Epidermal melanocyte (primary cell): ENCODE measurements at regions not wholly inside any gene's neighbourhood (a gene's known extent, or its start where the extent isn't known, plus 50 kb on each side); places are given as distances from the start of the nearest gene placed in this dataset.

ENCODE experiments used
- DNase-seq: peaks from one replicate; pipeline ENCODE4 v3.0.0; 2011; ENCODE audit warnings: low spot score; ENCODE audit not compliant: insufficient read length

DNA sequence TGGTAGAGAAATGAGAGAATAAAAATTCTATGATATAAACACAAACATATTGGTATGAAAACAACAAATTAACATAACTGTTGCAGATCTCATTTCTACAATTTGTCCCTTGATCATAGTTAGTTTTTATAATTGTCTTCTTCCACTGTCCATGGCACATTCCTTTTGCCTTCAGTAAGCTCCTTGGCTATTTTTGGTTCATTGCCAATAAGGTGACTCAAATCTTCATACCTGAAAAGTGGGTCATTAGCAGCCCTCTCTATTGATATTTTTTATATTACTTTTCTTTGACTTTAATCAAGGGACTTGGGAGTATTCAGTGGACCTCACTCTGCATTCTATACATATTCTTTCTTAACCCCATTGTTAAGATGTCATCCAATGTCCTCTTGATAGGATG, 552.9 kb downstream of the TDRD15 start:
- DNase-seq: no peak

DNA sequence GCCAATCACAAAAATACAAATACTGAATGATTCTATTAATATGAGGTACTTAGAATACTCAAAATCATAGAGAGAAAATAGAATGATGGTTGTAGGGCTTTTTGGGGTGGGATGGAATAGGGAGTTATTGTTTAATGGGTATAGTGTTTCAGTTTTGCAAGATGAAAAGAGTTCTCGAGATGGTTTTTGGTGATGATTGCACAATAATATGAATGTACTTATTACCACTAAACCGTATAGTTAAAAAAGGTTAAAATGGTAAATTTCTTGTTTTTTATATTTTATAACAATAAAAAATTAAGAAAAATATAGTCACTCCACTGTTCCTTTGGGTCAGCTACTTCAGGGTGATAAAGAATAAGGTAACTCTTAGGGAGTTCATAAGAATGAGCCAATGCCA, 560.1 kb downstream of the TDRD15 start:
- no peak for DNase-seq

DNA sequence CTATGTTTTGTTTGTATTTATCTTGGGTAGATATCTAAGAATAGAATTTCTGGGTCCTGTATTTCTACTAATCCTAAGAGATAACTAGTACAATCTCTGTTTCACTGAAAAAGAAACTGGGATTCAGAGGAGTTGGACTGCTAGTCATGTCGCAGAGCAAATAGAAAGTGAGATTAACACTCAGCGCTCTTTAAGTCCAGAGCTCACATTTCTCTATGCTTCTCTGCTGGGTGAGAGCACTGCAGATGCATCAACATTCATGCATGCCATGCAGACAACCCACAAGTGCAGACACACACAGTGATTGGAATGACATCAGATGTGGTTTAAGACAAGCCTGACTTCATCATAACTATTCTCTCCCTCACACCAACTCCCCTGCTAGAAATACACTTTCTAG, 563.8 kb downstream of the TDRD15 start:
- DNase-seq: no peak

DNA sequence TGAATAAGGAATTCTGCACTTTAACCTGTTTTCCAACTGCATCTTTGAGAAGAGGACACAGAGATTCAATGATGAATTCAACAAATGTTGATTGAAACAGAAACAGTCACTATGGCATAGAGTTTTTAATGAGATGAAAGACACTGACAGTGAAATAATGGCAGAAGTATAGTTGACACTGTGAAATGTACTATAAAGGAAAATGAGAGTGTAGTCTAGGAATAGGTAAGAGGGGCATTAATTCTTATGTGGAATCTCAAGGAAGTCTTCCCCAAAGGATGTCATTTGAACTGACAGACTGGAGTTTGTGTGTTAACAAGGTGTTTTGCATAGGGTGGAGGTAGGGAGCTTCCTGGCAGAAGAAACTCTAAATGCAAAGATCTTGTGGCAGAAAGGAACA, 566.2 kb downstream of the TDRD15 start:
- no peak for DNase-seq

DNA sequence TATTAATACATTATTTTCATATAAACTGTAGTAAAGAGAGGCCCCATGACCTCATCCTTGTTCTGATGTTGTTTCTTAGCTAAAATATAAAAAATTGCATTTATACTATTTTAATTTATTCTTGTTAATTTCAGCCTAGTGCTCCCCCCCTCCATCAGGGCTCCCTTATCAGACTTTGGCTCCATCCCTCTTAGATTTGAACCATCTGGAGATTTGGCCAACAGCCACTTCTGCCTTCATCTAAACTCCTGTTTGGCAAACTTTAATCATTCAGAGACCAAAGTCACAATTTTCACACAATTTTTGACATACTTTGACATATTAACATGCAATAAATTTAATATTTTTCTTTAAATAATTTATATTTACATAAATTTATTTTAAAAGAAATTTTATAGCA, 569.3 kb downstream of the TDRD15 start:
- DNase-seq: no peak

DNA sequence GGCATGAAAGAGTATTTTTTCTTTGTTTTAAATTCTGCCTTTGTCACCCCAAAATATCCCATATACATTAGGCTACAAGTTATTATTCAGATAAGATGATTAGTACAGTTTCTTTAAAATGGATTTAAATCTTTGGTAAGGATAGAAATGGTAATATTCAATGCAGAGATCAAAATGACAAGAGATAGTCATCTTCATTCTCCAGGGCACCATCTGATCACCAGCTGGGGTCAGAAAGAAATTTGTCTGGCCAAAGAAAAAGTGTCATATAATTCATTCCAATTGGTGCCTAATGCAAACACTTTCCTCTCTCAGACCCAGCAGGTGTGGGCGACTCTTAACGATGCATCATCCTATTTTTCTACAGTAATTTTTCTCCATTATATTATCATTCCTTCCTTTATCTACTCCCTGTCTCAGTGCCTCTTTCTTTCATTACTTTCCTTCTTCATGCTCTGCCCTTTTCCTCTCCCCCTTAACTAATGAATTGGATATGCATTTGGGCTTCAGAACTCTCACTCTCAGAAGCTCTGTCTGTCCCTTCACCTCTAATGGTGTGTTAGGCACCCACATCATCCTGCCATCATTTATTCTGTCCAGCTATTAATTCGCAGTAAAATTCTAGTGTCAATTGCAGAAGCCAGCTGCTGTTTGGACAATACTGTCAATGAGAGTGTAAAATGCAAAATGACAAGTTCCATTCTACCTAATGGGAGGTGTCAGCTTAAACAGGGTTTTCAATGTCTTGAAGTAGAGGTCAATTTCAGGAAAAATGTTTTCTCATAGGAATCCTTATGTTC, 570.5 kb downstream of the TDRD15 start:
- DNase-seq: no peak

DNA sequence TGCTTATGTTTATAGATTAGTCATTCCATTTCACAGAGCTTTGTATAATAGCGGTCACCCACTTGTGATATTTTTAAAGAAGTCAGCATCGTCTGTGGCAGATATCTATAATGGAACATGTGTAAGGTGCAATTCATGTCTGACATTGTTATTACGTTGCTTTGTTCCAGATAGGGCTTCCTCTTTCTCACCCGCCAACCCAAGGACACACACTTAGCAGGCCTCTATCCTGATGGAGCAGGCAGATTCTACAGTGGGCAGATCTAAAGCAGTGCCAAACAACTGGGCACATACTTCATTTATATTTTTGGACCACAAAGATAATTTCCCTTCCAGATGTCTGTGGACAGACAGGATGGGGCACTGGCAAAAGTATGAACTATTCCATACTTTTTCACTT, 573.1 kb downstream of the TDRD15 start:
- DNase-seq: no peak

DNA sequence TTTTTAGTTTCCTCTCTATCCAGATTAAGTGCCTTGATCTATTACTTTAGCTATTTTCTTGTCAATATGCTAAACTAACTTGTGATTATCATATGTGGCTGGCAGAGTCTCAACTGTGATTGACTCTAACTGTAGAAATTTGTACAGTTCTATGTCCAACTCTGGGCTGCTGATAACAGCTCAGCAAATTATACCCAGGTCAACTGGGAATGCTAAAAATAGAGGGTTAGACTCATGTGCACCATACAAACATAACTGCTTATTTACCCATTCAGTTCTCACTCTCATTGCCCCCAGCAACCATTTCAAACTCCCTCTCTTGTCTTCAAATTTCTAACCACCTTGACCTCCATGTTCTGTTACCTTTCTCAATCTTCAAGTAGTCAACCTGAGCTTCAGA, 576.9 kb downstream of the TDRD15 start:
- no peak for DNase-seq

DNA sequence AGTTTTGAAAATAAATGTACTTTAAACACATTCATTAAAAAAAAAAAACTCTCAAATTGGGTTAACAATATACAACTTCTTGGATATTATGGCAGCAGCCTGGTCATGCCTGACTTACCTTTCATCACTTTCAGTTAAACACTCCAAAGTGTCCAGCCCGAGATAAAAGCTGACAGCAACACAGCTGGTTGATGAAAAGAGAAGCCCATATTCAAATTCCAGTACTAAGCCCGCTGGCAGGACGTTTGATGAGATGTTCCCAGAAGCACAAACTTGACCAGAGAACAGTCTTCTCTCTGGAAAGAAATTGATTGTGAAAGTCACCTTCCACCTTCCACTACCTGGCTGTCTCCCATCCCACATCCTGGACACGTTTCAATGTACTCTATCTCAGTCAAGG, 586.3 kb downstream of the TDRD15 start:
- no peak for DNase-seq

DNA sequence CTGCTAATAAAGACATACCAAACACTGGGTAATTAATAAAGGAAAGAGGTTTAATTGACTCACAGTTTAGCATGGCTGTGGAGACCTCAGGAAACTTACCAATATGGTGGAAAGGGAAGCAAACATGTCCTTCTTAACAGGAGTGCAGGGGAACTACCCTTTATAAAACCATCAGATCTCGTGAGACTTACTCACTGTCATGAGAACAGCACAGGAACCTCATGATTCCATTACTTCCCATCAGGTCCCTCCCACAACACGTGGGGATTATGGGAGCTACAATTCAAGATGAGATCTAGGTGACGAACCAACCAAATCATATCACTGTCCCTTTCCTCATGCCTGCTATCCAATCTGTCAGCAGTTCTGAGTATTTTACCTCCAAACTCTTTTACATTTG, 586.7 kb downstream of the TDRD15 start:
- no peak for DNase-seq

DNA sequence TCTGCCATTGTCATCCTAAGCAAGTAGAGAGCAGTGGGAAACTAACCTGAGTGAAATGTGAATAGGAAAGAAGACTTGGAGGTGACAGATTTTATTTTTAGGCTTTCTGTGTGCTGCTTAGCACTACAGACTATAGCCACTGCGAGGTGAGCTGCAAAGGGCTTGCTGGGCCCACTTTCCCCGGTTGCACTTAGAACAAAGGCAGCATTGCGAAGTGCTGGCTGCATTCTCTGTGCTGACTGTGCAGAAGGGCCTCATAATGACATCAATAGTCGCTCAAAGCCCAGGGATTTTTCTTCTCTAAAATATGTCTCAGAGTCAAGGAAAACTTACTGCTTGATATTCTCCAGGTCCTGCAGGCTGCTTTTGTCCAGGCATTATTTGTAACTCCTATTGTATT, 592.1 kb downstream of the TDRD15 start:
- DNase-seq: no peak

DNA sequence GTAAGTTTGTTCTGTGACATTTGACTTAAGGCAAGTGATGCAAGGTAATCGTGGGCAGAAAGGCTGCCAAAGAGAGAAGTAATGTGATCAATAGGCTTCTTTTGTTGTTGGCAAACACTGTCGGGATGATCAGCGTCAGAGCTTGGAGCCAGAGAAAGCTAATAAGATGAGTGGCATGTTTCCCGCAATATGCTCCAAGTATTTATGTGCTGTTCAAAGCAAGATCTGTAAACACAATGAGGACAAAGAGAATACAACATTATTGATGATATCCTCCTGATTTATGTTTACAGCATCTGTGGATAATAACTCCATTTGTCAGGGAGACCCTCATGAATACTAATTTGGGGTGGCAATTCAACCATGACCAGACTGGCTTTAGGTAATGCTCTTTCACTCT, 603.3 kb downstream of the TDRD15 start:
- no peak for DNase-seq

DNA sequence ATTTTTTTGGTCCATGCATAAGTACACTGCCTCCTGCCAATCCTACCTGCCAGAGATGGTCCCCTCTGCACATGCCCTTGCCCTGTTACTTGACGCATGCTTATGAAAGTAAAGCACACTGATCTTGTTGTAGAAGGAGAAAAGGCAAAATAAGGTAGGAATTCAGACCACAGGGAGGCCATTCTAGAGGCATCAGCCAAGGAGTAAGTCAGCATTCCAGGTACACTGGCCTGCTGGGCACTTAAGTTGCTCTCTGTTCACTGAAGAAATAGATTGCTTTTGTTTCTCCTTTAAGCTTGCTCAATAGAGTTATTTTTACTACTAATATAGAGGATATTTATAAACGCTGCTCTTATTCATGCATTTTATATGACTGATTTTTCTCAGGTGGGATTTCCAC, 604.4 kb downstream of the TDRD15 start:
- no peak for DNase-seq

DNA sequence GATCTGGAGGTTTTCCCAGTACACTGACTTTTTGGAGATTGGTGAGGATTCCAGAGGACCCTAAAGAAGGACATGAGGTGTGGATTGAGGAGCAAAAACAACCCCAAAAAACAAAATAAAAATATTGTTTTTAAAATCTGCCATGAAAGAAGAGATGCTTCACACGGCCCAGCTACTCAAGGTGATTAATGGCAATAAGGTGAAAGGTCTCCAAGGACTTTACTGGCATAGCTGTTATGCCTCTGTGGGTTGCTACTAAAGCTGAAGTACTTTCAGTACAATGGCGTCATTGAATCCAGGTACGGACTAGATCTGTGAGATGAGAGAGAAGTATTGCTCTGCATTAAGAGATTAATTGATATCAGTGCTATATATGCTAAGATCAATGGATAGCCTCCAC, 606.4 kb downstream of the TDRD15 start:
- no peak for DNase-seq

DNA sequence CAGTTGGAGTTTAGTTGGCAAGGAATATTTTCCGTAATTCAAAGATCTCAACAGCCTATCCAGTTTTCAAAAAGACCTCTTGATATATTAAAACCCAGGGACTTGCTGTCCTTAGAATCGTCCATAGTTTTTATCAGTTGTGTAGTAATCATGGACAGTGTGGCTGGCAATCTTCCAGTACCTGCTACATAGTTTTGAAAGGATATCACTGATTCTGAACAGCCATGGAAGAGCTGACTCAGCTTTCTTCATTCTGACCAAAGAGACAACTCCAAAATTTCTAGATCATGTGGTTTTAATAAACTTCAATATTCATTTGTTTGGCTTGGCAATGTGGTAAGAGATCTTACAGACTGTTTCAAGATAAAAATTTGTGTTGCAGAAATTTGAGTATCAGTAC, 616.7 kb downstream of the TDRD15 start:
- DNase-seq: no peak

DNA sequence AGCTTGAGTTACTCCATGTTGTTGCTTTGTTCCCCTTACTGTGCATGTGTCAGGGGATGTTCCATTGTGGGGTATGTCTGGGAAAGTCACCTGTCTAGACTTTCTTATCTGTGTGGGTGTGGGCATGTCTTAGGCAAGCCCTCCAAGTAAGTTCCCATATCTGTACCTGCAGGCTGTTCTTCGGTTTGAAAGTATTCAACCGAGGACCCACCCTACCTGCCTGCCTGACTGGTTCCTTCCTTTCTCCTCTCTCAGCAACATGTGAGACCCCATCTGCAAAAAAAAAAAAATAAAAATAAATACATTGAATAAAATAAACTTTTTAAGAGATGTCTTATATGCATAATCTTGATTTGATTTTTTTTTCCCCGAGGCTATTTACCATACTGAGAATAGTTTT, 622.7 kb downstream of the TDRD15 start:
- no peak for DNase-seq

DNA sequence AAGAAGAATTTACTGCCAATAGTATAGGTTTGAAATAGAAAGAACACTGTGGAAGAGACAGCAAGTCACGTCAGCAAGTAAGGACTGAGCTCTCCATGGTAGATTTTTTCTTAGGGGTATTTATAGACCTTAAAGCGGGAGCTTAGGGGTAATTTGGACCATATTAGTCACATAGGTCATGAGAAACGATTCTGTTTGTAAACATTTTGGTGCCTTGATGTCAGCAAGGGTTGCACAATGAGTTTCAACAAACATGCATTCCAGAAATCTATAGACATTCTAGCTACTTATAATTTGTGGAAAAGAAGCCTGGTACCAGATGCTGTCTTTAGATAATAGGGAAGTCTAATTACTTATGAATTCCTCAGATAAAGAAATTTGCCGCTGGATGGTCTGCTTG, 624.7 kb downstream of the TDRD15 start:
- no peak for DNase-seq

DNA sequence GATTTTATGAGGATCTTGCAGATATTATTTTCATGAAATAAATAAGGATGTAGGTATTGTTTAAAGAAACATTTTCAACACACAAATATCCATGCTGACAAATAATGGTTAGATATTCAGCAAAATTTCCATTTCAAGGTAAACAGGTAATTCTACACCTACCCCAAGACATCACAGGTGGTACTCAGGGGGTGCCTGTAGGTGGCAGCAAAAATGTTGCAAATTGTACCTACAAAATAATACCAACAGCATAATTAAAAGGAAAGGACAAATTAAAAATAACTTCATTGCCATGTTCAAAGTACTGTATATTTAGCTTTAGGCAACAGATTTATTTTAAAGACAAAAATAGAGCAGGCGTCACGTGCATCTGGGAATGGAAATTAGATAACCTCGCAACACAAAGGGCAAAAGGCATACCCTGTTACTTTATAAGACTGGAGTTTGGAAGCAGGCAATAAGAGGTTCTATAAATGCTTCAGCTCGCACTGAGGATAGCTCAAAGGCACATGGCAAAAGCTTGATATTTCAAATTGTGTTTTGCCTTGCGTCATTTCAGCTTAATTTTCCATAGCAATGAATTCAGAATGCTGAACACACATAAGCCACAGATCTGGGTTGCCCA, 630.5 kb downstream of the TDRD15 start:
- no peak for DNase-seq

DNA sequence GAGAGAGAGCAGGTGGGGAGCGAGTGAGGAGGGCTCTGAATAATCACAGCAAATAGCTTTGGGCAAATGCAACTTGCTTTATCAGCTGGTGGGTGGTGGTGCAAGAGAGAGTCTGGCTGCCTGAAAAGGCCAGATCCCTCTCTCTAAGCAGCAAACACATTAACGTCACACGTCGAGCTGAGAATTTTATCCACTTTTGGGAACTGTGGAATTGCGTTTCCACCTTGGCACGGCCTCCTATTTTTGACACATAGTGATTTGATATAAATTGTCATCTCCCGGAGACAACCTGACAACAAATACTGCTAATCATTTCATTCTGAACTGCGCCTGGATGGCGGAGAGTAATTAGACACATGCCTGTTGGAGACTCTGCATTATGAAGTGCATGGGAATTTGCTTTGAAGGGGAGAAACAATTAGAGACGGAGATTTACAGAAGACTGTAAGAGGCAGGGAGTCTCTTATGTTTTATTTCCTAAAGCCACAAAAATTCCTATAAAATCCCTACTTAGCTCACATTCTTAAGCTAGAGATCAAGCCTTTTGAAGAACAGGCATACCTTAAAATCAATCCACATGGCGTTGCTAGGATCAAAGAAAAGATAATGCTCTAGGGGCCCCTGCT, 634.1 kb downstream of the TDRD15 start:
- no peak for DNase-seq

DNA sequence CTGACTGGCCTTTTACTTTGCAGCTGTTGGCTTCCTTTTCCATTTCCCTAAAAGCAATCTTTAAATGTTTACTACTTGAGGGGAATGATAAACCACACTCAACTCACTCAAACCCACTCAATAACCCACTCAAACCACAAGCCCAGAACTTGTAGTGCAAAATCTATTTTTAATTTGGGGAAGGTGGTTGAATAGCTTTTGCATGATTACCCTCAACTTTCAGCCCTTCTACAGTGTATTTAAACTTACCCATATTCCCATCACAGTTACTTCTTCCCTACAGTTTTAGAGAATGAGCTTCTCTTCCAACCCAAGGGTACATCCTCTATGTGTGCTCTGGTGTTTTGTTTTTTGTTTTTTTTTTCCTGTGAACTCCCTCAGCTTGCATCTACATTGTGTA, 636.1 kb downstream of the TDRD15 start:
- no peak for DNase-seq

DNA sequence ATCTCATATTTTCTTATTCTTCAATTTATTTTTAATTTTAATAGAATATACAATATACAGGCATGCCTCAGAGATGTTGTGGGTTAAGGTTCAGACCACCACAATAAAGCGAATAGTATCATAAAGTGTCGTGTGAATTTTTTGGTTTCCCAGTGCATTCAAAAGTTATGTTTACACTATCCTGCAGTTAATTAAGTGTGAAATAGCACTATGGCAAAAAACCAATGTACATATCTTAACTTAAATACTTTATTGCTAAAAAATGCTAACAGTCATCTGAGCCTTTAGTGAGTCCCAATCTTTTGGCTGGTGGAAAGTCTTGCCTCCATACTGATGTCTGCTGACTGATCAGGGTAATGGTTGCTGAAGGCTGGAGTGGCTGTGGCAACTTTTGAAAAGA, 637.6 kb downstream of the TDRD15 start:
- no peak for DNase-seq

DNA sequence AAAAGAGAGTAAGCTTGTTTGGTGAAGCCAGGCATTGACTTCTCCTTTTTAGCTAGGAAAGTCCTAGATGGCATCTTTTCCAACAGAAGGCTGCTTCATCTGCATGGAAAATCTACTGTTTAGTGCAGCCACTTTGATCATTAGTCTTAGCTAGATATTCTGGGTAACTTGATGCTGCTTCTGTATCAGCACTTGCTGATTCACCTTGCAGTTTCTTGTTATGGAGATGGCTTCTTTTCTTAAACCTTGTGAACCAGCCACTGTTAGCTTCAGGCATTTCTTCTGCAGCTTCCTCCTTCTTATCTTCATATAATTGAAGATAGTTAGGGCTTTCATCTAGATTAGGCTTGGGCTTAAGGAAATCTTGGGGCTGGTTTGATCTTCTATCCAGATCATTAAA, 639.7 kb downstream of the TDRD15 start:
- no peak for DNase-seq

DNA sequence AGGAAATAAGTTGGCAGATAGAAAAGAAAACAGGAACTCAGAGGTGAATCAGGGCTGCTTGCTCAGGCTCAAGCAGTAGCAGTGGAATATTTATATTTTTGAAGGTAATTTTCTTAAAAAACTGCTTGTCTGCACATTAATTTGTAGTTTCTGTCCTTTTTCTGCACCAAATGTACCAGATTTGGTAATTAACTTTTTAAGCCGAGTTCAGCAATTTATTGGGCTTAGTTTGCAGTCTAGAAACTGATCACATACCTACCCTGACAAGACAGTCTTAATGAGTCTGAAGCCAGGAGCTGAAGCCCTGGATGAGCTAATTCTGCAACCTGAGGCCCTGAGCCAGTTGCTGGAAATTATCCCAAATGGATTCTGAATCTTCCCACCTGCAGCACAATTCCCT, 647.0 kb downstream of the TDRD15 start:
- DNase-seq: no peak
